SU-DHL-6 (cell line): ENCODE measurements at regions not wholly inside any gene's neighbourhood (a gene's known extent, or its start where the extent isn't known, plus 50 kb on each side); places are given as distances from the start of the nearest gene placed in this dataset.

Experiments used
- EZH2phosphoT487 ChIP-seq: fragments of 200-600 bp; sonication (generic), shearing (Covaris generic); conservative IDR thresholded peaks from 2 replicates; pipeline ENCODE4 v1.6.1; 2018; ENCODE audit warnings: mild to moderate bottlenecking, antibody characterized with exemption, low read length, moderate library complexity, mixed read lengths
- TF ChIP-seq, protein P1 (sequence below): fragments of 200-600 bp; sonication (generic); IDR thresholded peaks from one replicate; pipeline ENCODE4 v1.5.1; 2017; ENCODE audit warnings: antibody characterized with exemption, mild to moderate bottlenecking, low read length, moderate library complexity; ENCODE audit not compliant: insufficient read depth, poor library complexity, severe bottlenecking

DNA sequence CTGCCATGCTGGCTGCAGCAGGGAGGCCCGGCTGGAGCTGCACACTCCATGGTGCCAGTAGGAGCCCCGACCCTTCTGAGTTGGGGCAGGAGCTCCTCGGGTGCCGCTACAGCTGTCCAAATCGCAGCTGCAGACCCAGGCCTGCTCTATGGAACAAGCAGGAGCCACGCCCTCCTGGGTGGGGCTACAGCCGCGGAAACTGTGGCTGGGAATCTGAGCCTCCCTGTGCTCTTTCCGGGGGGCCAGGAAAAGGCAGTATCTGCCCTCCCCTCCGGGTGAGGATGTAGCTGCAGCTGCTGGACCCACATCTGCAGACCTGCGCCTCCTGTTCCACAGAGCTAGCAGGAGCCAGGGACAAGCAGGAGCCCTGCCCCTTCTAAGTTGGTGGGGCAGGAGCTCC is 278.9 kb upstream of the ACTBL2 start:
- TF ChIP-seq, protein P1, sequence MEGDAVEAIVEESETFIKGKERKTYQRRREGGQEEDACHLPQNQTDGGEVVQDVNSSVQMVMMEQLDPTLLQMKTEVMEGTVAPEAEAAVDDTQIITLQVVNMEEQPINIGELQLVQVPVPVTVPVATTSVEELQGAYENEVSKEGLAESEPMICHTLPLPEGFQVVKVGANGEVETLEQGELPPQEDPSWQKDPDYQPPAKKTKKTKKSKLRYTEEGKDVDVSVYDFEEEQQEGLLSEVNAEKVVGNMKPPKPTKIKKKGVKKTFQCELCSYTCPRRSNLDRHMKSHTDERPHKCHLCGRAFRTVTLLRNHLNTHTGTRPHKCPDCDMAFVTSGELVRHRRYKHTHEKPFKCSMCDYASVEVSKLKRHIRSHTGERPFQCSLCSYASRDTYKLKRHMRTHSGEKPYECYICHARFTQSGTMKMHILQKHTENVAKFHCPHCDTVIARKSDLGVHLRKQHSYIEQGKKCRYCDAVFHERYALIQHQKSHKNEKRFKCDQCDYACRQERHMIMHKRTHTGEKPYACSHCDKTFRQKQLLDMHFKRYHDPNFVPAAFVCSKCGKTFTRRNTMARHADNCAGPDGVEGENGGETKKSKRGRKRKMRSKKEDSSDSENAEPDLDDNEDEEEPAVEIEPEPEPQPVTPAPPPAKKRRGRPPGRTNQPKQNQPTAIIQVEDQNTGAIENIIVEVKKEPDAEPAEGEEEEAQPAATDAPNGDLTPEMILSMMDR = no peak
- TF ChIP-seq EZH2phosphoT487 = no peak
